ENCODE measurements at regions not wholly inside any gene's neighbourhood (a gene's known extent, or its start where the extent isn't known, plus 50 kb on each side); places are given as distances from the start of the nearest gene placed in this dataset.
"Not testable (repeated sequence)": the region's sequence is repeated elsewhere in the genome, so short reads cannot be mapped to it uniquely, and the experiment has no call there.

DNA sequence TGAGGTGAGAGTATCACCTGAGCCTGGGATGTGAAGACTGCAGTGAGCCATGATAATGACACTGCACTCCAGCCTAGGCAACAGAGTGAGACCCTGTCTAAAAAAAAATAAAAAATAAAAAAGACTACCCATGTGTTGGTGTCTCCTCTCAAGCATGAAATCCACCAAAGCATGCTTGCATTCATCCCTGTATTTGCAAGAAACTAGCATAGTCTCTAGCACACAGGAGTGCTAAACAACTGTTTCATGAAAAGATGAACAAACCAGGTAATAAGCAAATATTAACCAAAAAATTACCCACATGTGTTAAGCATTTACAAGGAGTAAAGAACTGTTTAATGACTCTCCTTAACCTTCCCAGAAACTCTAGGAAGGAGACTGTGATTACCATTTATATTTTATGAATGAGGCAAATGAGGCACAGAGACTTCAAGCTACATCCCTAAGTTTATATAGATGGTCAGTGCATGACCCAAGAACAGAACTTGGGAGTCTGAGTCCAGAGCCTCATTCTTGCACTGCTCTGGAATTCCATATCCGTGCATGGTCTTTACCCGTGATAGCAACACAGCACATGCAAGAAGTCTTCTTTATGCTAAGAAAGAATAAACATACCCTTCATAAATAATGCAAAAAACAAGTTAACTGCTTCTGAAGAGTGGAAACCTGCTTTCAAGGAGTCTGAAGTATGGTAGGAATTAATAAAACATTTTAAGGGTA lies 186.1 kb upstream of the STS start:
- FAIRE-seq (no peak), DNase-seq (ENCODE audit: insufficient read length) (no peak)
- no peak for TF ChIP-seq POLR2AphosphoS5 (IDR thresholded peaks at IDR 0.05; ENCODE audit: low read depth, low read length)
- no peak for TF ChIP-seq POLR2A (IDR thresholded peaks at IDR 0.05; ENCODE audit: low read depth, low read length)
- no peak for TF ChIP-seq TAF1 (IDR thresholded peaks at IDR 0.05; ENCODE audit: borderline replicate concordance, low read depth, low read length)

DNA sequence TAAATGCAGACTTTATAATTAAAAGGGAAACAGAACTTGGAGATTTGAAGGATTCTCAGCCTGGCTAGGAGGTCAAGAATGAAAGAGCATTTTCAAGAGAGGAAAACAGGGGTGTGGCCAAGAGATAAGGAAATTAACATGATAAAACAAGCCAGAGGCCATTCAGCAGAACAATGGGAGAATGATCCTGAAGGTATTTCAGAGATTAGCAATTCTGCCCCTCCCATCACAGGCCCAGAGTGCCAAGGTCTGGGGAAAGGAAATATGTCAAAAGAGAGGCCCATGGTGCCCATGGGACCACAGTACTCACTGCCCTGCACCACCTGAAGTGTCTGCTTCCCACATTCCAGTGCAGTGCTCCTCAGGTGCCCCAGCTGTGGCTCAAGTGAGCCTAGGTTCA lies 188.5 kb upstream of the STS start:
- no peak for TF ChIP-seq POLR2AphosphoS5 (IDR thresholded peaks at IDR 0.05; ENCODE audit: low read depth, low read length)
- TF ChIP-seq TAF1 (IDR thresholded peaks at IDR 0.05; ENCODE audit: borderline replicate concordance, low read depth, low read length) = no peak
- TF ChIP-seq POLR2A (IDR thresholded peaks at IDR 0.05; ENCODE audit: low read depth, low read length) = no peak
- DNase-seq (ENCODE audit: insufficient read length) (no peak), FAIRE-seq (no peak)

GRCh38 chrX:6954836-6955235 lies 192.7 kb upstream of the STS start:
- TF ChIP-seq TAF1 (IDR thresholded peaks at IDR 0.05; ENCODE audit: borderline replicate concordance, low read depth, low read length) = no peak
- TF ChIP-seq POLR2AphosphoS5 (IDR thresholded peaks at IDR 0.05; ENCODE audit: low read depth, low read length) = no peak
- TF ChIP-seq POLR2A (IDR thresholded peaks at IDR 0.05; ENCODE audit: low read depth, low read length) = no peak
- FAIRE-seq (no peak), DNase-seq (ENCODE audit: insufficient read length) (no peak)

DNA sequence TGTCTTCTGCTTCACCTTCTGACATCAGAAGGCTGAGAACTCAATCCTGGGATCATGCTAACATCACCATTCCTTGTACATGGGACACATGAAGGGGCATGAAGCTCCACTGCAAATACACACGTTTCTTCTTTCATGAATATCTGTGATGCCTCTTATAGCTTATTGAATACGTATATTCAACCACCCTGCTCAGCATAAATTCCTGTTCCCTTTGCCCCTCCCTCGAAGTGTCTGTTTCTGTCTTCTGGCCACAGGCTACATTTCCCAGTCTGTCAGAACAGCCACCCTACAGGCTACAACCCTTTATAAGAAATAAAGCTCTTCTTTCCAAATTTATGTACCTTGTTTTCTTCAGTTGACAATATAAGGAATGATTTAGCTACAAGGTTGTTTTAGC lies 201.3 kb upstream of the STS start:
- no peak for FAIRE-seq
- no peak for TF ChIP-seq TAF1 (IDR thresholded peaks at IDR 0.05; ENCODE audit: borderline replicate concordance, low read depth, low read length)
- TF ChIP-seq POLR2A (IDR thresholded peaks at IDR 0.05; ENCODE audit: low read depth, low read length) = no peak
- TF ChIP-seq POLR2AphosphoS5 (IDR thresholded peaks at IDR 0.05; ENCODE audit: low read depth, low read length) = no peak
- DNase-seq (ENCODE audit: insufficient read length) = no peak

- FAIRE-seq (no peak), DNase-seq (ENCODE audit: insufficient read length) (no peak)
- TF ChIP-seq TAF1 (IDR thresholded peaks at IDR 0.05; ENCODE audit: borderline replicate concordance, low read depth, low read length) = no peak
- no peak for TF ChIP-seq POLR2AphosphoS5 (IDR thresholded peaks at IDR 0.05; ENCODE audit: low read depth, low read length)
- no peak for TF ChIP-seq POLR2A (IDR thresholded peaks at IDR 0.05; ENCODE audit: low read depth, low read length)
Measured at GRCh38 chrX:6941041-6941440, 206.5 kb upstream of the STS start.

DNA sequence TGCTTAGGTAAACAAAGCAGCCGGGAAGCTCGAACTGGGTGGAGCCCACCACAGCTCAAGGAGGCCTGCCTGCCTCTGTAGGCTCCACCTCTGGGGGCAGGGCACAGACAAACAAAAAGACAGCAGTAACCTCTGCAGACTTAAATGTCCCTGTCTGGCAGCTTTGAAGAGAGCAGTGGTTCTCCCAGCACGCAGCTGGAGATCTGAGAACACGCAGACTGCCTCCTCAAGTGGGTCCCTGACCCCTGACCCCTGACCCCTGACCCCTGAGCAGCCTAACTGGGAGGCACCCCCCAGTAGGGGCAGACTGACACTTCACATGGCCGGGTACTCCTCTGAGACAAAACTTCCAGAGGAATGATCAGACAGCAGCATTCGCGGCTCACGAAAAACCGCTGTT lies 214.6 kb upstream of the STS start:
- not testable (repeated sequence) for DNase-seq (ENCODE audit: insufficient read length); FAIRE-seq

- FAIRE-seq (no peak), DNase-seq (ENCODE audit: insufficient read length) (no peak)
- TF ChIP-seq POLR2AphosphoS5 (IDR thresholded peaks at IDR 0.05; ENCODE audit: low read depth, low read length) = no peak
- TF ChIP-seq TAF1 (IDR thresholded peaks at IDR 0.05; ENCODE audit: borderline replicate concordance, low read depth, low read length) = no peak
- TF ChIP-seq POLR2A (IDR thresholded peaks at IDR 0.05; ENCODE audit: low read depth, low read length) = no peak
Measured at GRCh38 chrX:6930307-6930849, 217.1 kb upstream of the STS start.

GRCh38 chrX:6924443-6925077 lies 223.0 kb upstream of the STS start:
- TF ChIP-seq TAF1 (IDR thresholded peaks at IDR 0.05; ENCODE audit: borderline replicate concordance, low read depth, low read length) = no peak
- no peak for TF ChIP-seq POLR2AphosphoS5 (IDR thresholded peaks at IDR 0.05; ENCODE audit: low read depth, low read length)
- no peak for TF ChIP-seq POLR2A (IDR thresholded peaks at IDR 0.05; ENCODE audit: low read depth, low read length)
- no peak for DNase-seq (ENCODE audit: insufficient read length)
- FAIRE-seq = no peak

- FAIRE-seq (no peak), DNase-seq (ENCODE audit: insufficient read length) (no peak)
- TF ChIP-seq TAF1 (IDR thresholded peaks at IDR 0.05; ENCODE audit: borderline replicate concordance, low read depth, low read length) = no peak
- TF ChIP-seq POLR2A (IDR thresholded peaks at IDR 0.05; ENCODE audit: low read depth, low read length) = no peak
- TF ChIP-seq POLR2AphosphoS5 (IDR thresholded peaks at IDR 0.05; ENCODE audit: low read depth, low read length) = no peak
Measured at GRCh38 chrX:6917666-6918065, 229.8 kb upstream of the STS start.

- TF ChIP-seq POLR2AphosphoS5 (IDR thresholded peaks at IDR 0.05; ENCODE audit: low read depth, low read length) = no peak
- no peak for TF ChIP-seq POLR2A (IDR thresholded peaks at IDR 0.05; ENCODE audit: low read depth, low read length)
- TF ChIP-seq TAF1 (IDR thresholded peaks at IDR 0.05; ENCODE audit: borderline replicate concordance, low read depth, low read length) = no peak
- no peak for DNase-seq (ENCODE audit: insufficient read length)
- FAIRE-seq = no peak
Measured at GRCh38 chrX:6910218-6910617, 237.3 kb upstream of the STS start.

- FAIRE-seq (no peak), DNase-seq (ENCODE audit: insufficient read length) (no peak)
- TF ChIP-seq POLR2A (IDR thresholded peaks at IDR 0.05; ENCODE audit: low read depth, low read length) = no peak
- no peak for TF ChIP-seq POLR2AphosphoS5 (IDR thresholded peaks at IDR 0.05; ENCODE audit: low read depth, low read length)
- TF ChIP-seq TAF1 (IDR thresholded peaks at IDR 0.05; ENCODE audit: borderline replicate concordance, low read depth, low read length) = no peak
Measured at GRCh38 chrX:6909396-6909795, 238.1 kb upstream of the STS start.

DNA sequence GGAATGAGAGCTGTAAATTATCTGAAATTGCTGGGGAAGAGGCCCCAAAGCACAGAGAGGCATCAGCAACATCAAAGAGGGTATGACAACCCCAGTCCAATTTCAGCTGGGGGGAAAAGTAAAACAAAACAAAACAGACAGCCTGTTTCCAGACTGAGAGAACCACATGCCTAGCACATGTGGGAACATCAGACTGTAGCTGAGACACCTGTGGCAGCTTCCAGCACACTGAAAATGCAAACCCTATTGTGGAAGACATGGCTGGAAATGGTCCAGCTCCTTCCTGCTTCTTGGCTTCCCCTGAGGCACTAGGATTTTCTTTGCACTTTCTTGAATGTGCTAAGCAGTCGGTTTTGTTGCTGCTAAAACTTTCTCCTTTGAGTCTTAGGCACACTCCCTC lies 240.9 kb upstream of the STS start:
- DNase-seq (ENCODE audit: insufficient read length) (no peak), FAIRE-seq (no peak)

More for the DNA sequence above, 240.9 kb upstream of the STS start:
- no peak for TF ChIP-seq TAF1 (IDR thresholded peaks at IDR 0.05; ENCODE audit: borderline replicate concordance, low read depth, low read length)
- no peak for TF ChIP-seq POLR2AphosphoS5 (IDR thresholded peaks at IDR 0.05; ENCODE audit: low read depth, low read length)
- no peak for TF ChIP-seq POLR2A (IDR thresholded peaks at IDR 0.05; ENCODE audit: low read depth, low read length)
